HCT116 (cell line): ENCODE measurements at regions not wholly inside any gene's neighbourhood (a gene's known extent, or its start where the extent isn't known, plus 50 kb on each side); places are given as distances from the start of the nearest gene placed in this dataset.

ENCODE experiments used
- ATAC-seq: fragments of 200-7000 bp; cut with Tn5 transposase; 2 replicates; pipeline ENCODE4 v1.9.1; 2020; ENCODE audit warnings: mild to moderate bottlenecking, moderate library complexity
- BruUV-seq: library from RNA; stranded (reverse); fragments of 400-500 nt; replicated peaks from 2 replicates; lab custom pipeline; 2021; lab: Mats Ljungman, UMichigan
- CTCF ChIA-PET: fragments of 300-600 bp; sonication (Branson Sonifier 250); formaldehyde crosslinking; loops from one replicate; lab custom pipeline; 2021; ENCODE audit warnings: antibody characterized with exemption; lab: Charles Lee
- POLR2A ChIA-PET: fragments of 300-600, 350-600 bp; sonication (Branson Sonifier 250); formaldehyde crosslinking; loops from one replicate; lab custom pipeline; 2021; ENCODE audit warnings: antibody characterized with exemption; lab: Charles Lee
- RAD21 ChIA-PET, 2 experiments: fragments of 300-600 bp; sonication (Branson Sonifier 250); formaldehyde crosslinking; loops; one replicate each; lab custom pipeline; 2023; ENCODE audit warnings: low total read pairs in 2 of 2; ENCODE audit not compliant: uncharacterized antibody in 2 of 2, unreplicated experiment in 2 of 2, low non-redundant PET in 1 of 2; lab: Charles Lee
- DNase-seq: peaks from one replicate; pipeline ENCODE4 v3.0.0-alpha.2; 2010; ENCODE audit warnings: low read depth, low spot score
- H2AFZ ChIP-seq: fragments of 200-600 bp; shearing (Covaris generic), sonication (generic); 2 replicates; pipeline ENCODE4 v1.6.1; 2017; ENCODE audit warnings: low read depth, mixed run types, mixed read lengths, antibody characterized with exemption, low read length; ENCODE audit not compliant: poor library complexity, severe bottlenecking
- H3K27ac ChIP-seq: 2 replicates; pipeline ENCODE4 v1.5.1; 2012; ENCODE audit warnings: low read depth, low read length
- H3K27me3 ChIP-seq: fragments of 200-600 bp; sonication (generic); 2 replicates; pipeline ENCODE4 v1.6.1; 2016; ENCODE audit warnings: mixed run types, low read length, mixed read lengths; ENCODE audit not compliant: insufficient read depth
- H3K36me3 ChIP-seq, 2 experiments: fragments of 200-500 bp in 1 of 2; fragments of 200-600 bp in 1 of 2; sonication (Bioruptor generic) in 1 of 2; sonication (generic) in 1 of 2; 2 replicates each; pipeline versions ENCODE4 v1.5.1 to v1.6.1; 2014 to 2016; ENCODE audit warnings: low read length in 2 of 2, inconsistent platforms in 1 of 2, mixed read lengths in 1 of 2, mixed run types in 1 of 2; ENCODE audit not compliant: insufficient read depth in 2 of 2, control insufficient read depth in 1 of 2
- H3K4me1 ChIP-seq, 2 experiments: fragments of 200-600 bp in 1 of 2; sonication (generic) in 1 of 2; 2 replicates each; pipeline versions ENCODE4 v1.5.1 to v1.6.1; 2012 to 2017; ENCODE audit warnings: low read length in 2 of 2, inconsistent platforms in 1 of 2, mild to moderate bottlenecking in 1 of 2, mixed read lengths in 1 of 2, mixed run types in 1 of 2, moderate library complexity in 1 of 2; ENCODE audit not compliant: insufficient read depth in 2 of 2, control insufficient read depth in 1 of 2
- H3K4me2 ChIP-seq: fragments of 200-600 bp; sonication (generic); 2 replicates; pipeline ENCODE4 v1.6.1; 2017; ENCODE audit warnings: mixed run types, low read length, mixed read lengths
- H3K4me3 ChIP-seq, 2 experiments: fragments of 200-600 bp in 1 of 2; sonication (generic) in 1 of 2; replicated peaks in 1 of 2; 2 replicates each; pipeline ENCODE4 v1.5.1; 2011 to 2016; ENCODE audit warnings: low read length in 2 of 2, control low read depth in 1 of 2, low read depth in 1 of 2, mild to moderate bottlenecking in 1 of 2, mixed read lengths in 1 of 2, mixed run types in 1 of 2
- H3K79me2 ChIP-seq: fragments of 200-600 bp; sonication (generic); 2 replicates; pipeline ENCODE4 v1.6.1; 2017; ENCODE audit warnings: mild to moderate bottlenecking, mixed run types, low read length, moderate library complexity, mixed read lengths; ENCODE audit not compliant: insufficient read depth
- H3K9ac ChIP-seq: fragments of 200-600 bp; sonication (generic); 2 replicates; pipeline ENCODE4 v1.6.1; 2016; ENCODE audit warnings: low read length, mixed read lengths
- H3K9me2 ChIP-seq: fragments of 200-600 bp; sonication (generic), shearing (Covaris generic); 2 replicates; pipeline ENCODE4 v1.6.1; 2017; ENCODE audit warnings: mixed run types, mild to moderate bottlenecking, moderate library complexity; ENCODE audit not compliant: insufficient read depth
- H3K9me3 ChIP-seq, 2 experiments: fragments of 200-500 bp in 1 of 2; fragments of 200-600 bp in 1 of 2; sonication (Bioruptor generic) in 1 of 2; sonication (generic) in 1 of 2; 2 replicates each; pipeline ENCODE4 v1.6.1; 2014 to 2017; ENCODE audit warnings: low read length in 2 of 2, mixed read lengths in 2 of 2, inconsistent platforms in 1 of 2, low read depth in 1 of 2, mild to moderate bottlenecking in 1 of 2, mixed run types in 1 of 2, moderate library complexity in 1 of 2; ENCODE audit not compliant: control insufficient read depth in 1 of 2, insufficient read depth in 1 of 2
- H4K20me1 ChIP-seq: fragments of 200-600 bp; sonication (generic), shearing (Covaris generic); 2 replicates; pipeline ENCODE4 v1.6.1; 2017; ENCODE audit warnings: mixed run types, mild to moderate bottlenecking, moderate library complexity; ENCODE audit not compliant: insufficient read depth
- ATF3 ChIP-seq: IDR thresholded peaks from 2 replicates; pipeline ENCODE4 v1.6.1; 2012
- CBX3 ChIP-seq: IDR thresholded peaks from 2 replicates; pipeline ENCODE4 v1.6.1; 2012; ENCODE audit warnings: low read depth
- CEBPB ChIP-seq: IDR thresholded peaks from 2 replicates; pipeline ENCODE4 v1.6.1; 2012; ENCODE audit warnings: low read depth
- EGR1 ChIP-seq: IDR thresholded peaks from 2 replicates; pipeline ENCODE4 v1.6.1; 2012; ENCODE audit warnings: low read depth
- ELF1 ChIP-seq: IDR thresholded peaks from 2 replicates; pipeline ENCODE4 v1.6.1; 2012; ENCODE audit warnings: low read depth, borderline replicate concordance
- EZH2 ChIP-seq: fragments of 200-600 bp; sonication (generic); IDR thresholded peaks from 2 replicates; pipeline ENCODE4 v1.6.1; 2017; ENCODE audit warnings: antibody characterized with exemption, mixed run types
- EZH2phosphoT487 ChIP-seq: fragments of 200-600 bp; IDR thresholded peaks from 2 replicates; pipeline ENCODE4 v1.6.1; 2018; ENCODE audit warnings: antibody characterized with exemption, borderline replicate concordance
- FOSL1 ChIP-seq: IDR thresholded peaks from 2 replicates; pipeline ENCODE4 v1.6.1; 2012; ENCODE audit warnings: low read depth
- JUND ChIP-seq: IDR thresholded peaks from 2 replicates; pipeline ENCODE4 v1.6.1; 2012
- MAX ChIP-seq: IDR thresholded peaks from 2 replicates; pipeline ENCODE4 v1.6.1; 2012
- POLR2A ChIP-seq: IDR thresholded peaks from 2 replicates; pipeline ENCODE4 v1.7.0; 2011; ENCODE audit warnings: borderline replicate concordance; ENCODE audit not compliant: insufficient read depth, insufficient read length; ENCODE audit errors: extremely low read depth
- RAD21 ChIP-seq: IDR thresholded peaks from 2 replicates; pipeline ENCODE4 v1.6.1; 2012; ENCODE audit warnings: low read depth, mild to moderate bottlenecking
- REST ChIP-seq: IDR thresholded peaks from 2 replicates; pipeline ENCODE4 v1.6.1; 2012; ENCODE audit warnings: low read depth
- SIN3A ChIP-seq: IDR thresholded peaks from 2 replicates; pipeline ENCODE4 v1.6.1; 2012; ENCODE audit warnings: low read depth
- SP1 ChIP-seq: IDR thresholded peaks from 2 replicates; pipeline ENCODE4 v1.6.1; 2012; ENCODE audit warnings: low read depth
- SRF ChIP-seq: IDR thresholded peaks from 2 replicates; pipeline ENCODE4 v1.6.1; 2012; ENCODE audit warnings: low read depth
- TCF7L2 ChIP-seq: IDR thresholded peaks from 2 replicates; pipeline ENCODE4 v1.7.0; 2011; ENCODE audit warnings: borderline replicate concordance, inconsistent platforms; ENCODE audit not compliant: insufficient read depth, insufficient read length; ENCODE audit errors: extremely low read depth
- YY1 ChIP-seq: IDR thresholded peaks from 2 replicates; pipeline ENCODE4 v1.6.1; 2011; ENCODE audit warnings: low read length, low read depth, moderate library complexity, mild to moderate bottlenecking; ENCODE audit not compliant: insufficient replicate concordance; ENCODE audit errors: extremely low read depth
- ZFX ChIP-seq: fragments of 450-650 bp; IDR thresholded peaks from 2 replicates; pipeline ENCODE4 v1.6.1; 2017
- ZNF274 ChIP-seq: fragments of 200-500 bp; sonication (Bioruptor generic); IDR thresholded peaks from 2 replicates; pipeline ENCODE4 v1.6.1; 2014; ENCODE audit warnings: mild to moderate bottlenecking, low read depth, low read length, inconsistent platforms
- intact Hi-C: fragments of 100-400 bp; cut with micrococcal nuclease; formaldehyde crosslinking; loops from 2 replicates; pipeline ENCODE4 v1.10.0; 2022

DNA sequence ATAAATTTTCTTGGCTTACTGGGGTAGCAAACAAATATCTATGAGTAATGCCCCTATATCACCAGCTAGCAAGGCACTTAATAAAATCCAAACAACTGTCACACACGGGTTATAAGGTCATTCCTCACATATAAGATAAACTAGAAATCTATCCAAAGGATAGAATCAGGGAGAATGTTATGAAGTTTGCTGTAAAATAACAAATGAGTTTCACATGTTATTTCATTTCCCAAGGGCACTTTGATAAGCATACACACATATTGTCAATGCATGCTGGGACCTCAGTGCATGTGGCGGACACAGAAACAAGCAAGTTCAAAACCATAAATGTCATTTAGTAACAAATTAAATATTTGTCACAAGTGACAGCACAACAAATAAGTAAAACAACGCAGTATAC is 429.4 kb downstream of the GXYLT1 start:
- DNase-seq (no peak), ATAC-seq (no peak)
- Histone ChIP-seq H3K79me2 (no peaks in the 10 kb centered on the region), H3K9ac (no peak overlapping the region), H3K4me3 (no peak overlapping the region), H3K36me3 (no peaks in the 10 kb centered on the region), H3K27me3 (no peaks in the 10 kb centered on the region), H3K4me1 (no peaks in the 10 kb centered on the region), H3K9me2 (no peaks in the 10 kb centered on the region), H3K27ac (no peak overlapping the region), H2AFZ (no peak overlapping the region), H3K9me3 (no peaks in the 10 kb centered on the region), H4K20me1 (no peaks in the 10 kb centered on the region), H3K4me2 (no peak overlapping the region)
- no peak for TF ChIP-seq YY1
- TF ChIP-seq REST = no peak
- TF ChIP-seq JUND = no peak
- TF ChIP-seq EZH2 = no peak
- no peak for TF ChIP-seq CEBPB
- TF ChIP-seq EGR1 = no peak
- TF ChIP-seq POLR2A = no peak
- TF ChIP-seq ZFX = no peak
- TF ChIP-seq MAX = no peak
- no peak for TF ChIP-seq SRF
- TF ChIP-seq CBX3 = no peak
- TF ChIP-seq RAD21 = no peak
- no peak for TF ChIP-seq SP1
- TF ChIP-seq SIN3A = no peak
- no peak for TF ChIP-seq FOSL1
- no peak for TF ChIP-seq ELF1
- no peak for TF ChIP-seq TCF7L2
- no peak for TF ChIP-seq ZNF274
- no peak for TF ChIP-seq ATF3
- TF ChIP-seq EZH2phosphoT487 = no peak
- RAD21 ChIA-PET = no interaction called here
- intact Hi-C loops = no loop called here
- BruUV-seq = no TSS peak
- POLR2A ChIA-PET = no interaction called here
- CTCF ChIA-PET = no interaction called here
